D341Med (cell line): ENCODE measurements at regions not wholly inside any gene's neighbourhood (a gene's known extent, or its start where the extent isn't known, plus 50 kb on each side); places are given as distances from the start of the nearest gene placed in this dataset.

Source experiments
- DNase-seq: peaks from one replicate; pipeline ENCODE4 v3.0.0; 2012; ENCODE audit warnings: low spot score

DNA sequence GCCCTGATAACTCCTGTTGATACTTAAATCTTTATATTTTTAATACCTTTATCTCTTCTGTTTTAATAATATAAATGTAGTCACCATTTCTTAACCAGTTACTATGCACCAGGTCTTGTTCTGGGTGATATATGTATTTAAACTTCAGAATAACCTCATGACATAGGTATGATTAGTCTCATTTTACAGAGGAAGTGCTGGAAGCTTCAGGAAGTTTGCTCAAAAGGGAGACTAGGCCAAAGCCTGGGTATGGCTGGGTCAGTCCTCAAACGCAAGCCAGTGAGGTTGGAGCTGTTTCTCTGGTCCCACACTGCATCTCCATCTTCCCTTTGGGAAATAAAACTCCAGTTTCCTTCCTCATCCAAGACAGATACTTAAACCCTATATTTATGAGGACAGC lies 204.7 kb upstream of the TANK start:
- DNase-seq: no peak

DNA sequence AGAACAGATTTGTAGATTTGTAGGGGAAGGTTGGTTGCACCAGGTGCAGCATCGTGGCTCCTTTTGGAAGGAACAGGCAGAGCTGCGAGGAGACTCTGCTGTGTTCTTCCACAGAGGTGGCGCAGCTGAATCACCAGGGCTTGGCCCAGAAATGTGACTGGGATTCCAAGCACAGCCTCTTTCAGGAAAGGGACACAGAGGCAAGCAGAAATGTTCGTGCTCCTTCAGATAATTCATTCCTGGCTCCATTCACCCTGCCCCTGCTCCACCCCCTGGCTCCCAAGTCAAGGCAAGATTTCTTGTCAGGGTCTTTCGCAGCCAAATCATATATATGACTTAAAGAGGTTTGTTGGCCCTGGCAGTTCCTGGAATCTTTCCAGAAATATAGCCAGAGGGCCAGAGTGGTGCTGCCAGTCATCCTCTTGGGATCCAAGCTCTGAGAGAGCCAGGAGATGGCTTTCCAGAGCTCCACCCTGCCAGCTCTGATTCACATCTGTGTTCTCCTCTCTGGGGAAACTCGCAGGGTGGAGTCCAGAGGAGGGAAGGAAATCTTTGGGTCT lies 203.9 kb upstream of the TANK start:
- no peak for DNase-seq

DNA sequence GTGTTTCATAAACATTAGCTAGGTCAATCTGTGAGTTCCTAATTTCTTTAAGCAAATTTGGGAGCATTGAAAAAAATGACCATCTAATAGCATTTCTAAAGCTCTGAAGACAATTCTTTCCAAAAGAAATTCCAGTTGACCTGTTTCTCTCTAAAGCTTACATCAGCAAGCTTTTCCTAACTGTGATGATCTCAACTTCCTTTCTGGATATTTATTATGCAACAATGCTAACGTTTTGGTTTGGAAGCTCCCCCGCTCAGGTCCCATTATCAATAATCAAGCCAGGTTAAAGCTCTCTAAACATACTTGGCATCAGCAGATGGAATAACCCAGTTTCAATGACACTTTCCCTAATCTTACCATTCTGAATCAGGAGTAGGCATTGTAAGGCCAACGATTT lies 196.3 kb upstream of the TANK start:
- DNase-seq: no peak

DNA sequence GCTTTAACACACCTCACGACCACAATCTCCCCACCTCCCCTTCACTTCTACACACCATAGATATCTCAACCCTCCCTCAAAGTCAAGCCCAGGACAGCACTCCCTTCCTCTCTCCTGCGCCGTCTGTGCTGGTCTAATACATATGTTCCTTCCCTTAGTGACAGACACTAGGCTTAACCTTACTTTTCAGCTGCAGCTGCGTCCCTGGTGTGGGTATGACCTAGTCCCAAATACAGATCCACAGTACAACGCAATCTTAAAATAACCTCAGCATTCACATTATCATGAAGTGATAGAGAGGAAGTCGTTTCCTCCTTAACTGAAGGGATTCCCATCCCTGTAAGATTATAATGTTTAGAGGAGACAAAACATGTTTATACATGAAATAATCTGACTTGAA lies 192.7 kb upstream of the TANK start:
- DNase-seq: no peak

DNA sequence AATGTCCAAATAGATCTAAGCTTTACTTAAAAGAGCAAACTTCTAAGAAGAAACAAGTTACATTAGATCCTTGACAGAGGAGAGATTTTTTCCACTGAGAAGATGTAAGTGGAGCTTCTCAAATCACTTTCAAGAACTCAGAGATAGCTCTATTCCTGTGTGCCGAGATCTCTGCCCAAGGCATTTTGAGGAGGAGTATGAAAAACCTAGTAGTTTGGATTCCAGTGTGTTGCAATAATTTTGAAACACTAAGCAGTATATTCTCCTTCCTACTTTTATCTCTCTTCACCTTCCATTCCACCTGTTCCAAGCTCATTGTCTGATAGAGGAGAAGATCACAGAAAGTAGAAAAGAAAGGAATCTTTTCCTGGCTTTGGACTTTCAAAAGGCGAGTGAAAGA lies 192.0 kb upstream of the TANK start:
- no peak for DNase-seq

- peak; percentile 49 for DNase-seq
These were observed 189.9 kb upstream of the TANK start for GRCh38 chr2:160970052-160970965.

GRCh38 chr2:160973991-160974390 lies 186.2 kb upstream of the TANK start:
- DNase-seq: no peak

- DNase-seq: no peak
These were observed 185.4 kb upstream of the TANK start for GRCh38 chr2:160974803-160975202.

DNA sequence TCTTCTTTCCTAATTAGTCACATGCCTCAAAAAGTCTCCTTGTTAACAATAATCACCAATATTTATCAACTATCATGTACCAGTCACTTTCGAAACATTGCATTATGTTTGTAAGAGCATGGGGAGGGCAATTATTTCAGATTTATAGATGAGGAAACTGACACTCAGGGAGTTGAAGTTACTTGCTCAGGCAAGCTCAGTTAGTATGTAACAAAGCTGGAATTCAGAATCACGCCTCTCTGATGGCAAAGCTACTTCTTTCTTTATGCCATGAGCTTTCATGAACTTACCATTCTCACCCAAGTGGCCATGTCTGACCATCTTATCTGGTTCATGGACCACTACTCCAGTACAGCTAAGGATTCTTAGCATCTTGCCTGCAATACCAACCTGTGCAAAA lies 183.4 kb upstream of the TANK start:
- no peak for DNase-seq

GRCh38 chr2:160977376-160977775 lies 182.9 kb upstream of the TANK start:
- DNase-seq: no peak

DNA sequence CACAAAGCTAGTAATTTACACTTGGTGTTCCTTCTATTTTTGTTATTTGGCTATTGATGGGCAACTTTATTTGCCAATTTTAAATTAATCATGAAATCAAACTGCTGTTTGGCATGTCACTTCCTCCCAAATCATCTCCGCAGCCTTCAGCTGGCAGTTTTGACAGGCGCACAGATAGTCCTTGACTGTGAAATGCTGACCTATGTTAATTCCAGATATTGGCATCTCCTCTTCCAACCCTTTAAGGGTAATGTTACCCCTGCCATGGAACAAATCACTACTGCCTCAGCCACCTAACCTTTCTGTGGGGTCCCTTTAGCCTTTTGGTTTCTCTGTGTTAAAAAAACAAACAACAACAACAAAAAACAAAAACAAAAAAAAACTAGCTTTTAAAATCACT lies 182.4 kb upstream of the TANK start:
- no peak for DNase-seq

DNA sequence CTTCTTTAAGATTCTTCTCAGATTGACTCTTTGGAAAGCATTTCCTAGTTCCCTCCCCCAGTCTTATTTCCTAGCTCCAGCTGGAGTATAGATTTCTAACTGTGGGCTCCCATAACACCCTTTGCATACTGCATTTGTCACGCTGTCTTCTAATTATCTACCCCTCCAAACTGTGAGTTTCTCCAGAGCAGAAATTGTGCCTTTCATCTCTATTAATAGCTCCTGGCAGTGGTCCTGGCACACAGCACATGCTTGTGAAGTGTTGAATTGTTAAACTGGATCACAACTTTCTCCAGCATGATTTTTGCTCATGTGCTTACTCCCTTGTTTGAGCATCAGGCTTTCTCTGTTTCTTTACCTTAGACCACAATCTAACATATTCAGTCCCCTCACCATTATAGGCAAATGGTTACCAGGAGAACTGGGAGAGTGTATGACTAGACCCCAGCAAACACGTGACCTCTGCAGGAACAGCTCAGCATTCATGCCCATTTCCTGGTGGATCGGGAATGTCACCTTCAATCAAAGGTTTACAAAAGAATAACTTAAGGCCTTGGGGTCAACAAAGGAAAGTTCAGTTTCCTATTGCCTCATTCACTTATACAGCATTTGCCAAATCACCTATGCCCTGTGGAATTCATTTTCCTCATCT lies 175.7 kb upstream of the TANK start:
- no peak for DNase-seq

- no peak for DNase-seq
These were observed 170.4 kb upstream of the TANK start for GRCh38 chr2:160989778-160990177.

DNA sequence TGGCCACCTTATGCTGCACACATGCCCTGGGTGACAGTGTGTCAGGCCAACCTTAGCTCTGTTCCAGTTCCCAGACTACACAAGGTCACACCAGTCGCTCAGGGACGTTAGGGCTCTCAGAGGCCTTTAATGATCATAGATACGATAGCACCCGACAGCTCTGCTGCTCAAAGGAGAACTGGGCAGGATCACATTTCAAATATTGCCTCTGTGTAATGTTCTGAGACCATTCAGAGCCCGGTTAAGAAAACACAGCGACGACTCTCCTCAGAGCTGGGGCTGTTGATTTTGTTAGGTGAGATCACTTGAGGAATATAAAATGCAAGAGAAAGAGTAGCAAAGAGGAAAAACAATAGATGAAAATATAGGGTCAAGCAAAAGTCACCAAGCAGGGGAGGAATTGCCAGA lies 166.6 kb upstream of the TANK start:
- no peak for DNase-seq

DNA sequence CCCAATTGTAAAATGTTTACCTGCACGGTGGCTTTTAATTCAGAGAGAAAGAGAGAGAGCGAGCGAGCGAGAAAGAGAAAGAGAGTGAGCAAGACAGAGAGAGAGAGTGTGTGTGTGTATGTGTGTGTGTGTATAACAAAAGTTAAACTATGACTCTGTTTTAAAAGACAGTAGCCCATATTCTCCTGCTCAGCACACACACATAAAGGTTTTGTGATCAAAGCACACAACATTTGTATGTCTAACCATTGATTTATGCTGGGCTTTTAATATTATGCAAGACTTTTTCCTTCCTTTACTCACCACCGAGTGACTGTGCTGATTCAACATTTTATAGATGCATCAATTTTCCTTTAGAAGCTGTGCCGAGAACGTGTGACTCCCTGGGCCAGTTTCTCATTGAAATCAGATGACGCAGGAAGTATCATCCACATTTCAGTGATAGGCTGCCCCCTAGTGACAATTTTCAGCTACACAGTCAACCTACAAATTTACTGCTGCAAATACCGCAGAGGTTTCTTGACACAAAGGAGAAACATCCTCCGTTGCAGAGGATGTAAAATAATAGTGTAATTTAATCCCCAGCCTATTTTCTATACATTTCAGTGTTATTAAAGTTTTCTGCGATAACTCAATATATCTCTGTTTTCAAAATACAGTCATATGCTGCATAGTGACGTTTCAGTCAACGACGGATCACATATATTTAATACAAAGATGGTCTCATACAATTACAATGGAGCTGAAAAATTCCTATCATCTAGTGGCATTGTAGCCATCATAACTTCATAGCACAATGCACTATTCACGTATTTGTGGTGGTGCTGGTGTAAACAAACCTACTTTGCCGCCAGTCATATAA lies 165.9 kb upstream of the TANK start:
- DNase-seq: peak; percentile 56

- no peak for DNase-seq
These were observed 163.6 kb upstream of the TANK start for GRCh38 chr2:160996584-160996983.

GRCh38 chr2:161004379-161004778 lies 155.8 kb upstream of the TANK start:
- DNase-seq: no peak

- DNase-seq: no peak
These were observed 155.1 kb upstream of the TANK start for GRCh38 chr2:161005170-161005569.

DNA sequence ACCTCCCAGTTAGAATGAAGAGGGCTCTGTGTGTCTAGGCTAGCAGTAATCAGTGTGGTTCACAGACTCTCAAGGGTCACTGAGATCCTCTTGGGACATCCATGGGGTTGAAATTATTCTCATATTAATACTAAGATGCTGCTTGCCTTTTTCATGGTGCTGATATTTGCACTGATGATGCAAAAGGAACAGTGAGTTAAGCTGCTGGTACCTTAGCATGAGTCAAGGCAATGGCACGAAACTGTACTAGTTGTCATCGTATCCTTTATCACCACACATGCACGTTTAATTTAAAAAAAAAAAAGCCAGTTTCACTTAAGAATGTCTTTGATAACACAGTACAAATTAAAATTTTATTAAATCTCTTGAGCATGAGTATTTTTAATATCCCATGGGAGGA lies 151.9 kb upstream of the TANK start:
- DNase-seq: no peak

DNA sequence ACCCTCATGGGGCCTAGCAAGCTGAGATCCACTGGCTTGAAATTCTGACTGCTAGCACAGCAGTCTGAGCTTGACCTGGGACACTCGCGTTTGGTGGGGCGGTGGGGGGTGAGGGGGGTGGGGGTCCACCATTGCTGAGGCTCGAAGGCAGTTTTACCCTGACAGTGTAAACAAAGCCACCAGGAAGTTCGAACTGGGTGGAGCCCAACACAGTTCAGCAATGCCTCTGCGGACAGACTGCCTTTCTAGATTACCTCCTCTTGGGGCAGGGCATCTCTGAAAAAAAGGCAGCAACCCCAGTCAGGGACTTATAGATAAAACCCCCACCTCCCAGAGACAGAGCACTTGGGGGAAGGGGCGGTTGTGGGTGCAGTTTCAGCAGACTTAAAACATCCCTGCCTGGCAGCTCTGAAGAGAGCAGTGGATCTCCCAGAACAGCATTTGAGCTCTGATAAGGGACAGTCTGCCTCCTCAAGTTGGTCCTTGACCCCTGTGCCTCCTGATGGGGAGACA lies 149.7 kb upstream of the TANK start:
- no peak for DNase-seq

- DNase-seq: no peak
These were observed 142.3 kb upstream of the TANK start for GRCh38 chr2:161017780-161018470.

DNA sequence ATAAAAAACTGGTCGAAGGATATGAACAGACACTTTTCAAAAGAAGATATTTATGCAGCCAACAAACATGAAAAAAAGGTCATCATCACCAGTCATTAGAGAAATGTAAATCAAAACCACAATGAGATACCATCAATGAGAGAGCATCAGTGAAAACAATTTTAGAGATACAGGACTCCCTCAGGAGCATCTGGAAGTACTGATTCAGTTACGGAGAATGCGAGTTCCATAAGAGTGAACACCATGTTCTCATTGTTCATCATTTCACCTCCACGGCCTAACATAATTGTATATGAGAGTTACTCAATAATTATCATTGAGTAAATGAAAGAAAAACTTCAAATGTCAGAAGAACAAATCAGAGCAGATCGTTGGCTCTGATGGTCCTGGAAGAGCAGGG lies 140.9 kb upstream of the TANK start:
- DNase-seq: no peak
